ENCODE measurements at regions not wholly inside any gene's neighbourhood (a gene's known extent, or its start where the extent isn't known, plus 50 kb on each side); places are given as distances from the start of the nearest gene placed in this dataset.

DNA sequence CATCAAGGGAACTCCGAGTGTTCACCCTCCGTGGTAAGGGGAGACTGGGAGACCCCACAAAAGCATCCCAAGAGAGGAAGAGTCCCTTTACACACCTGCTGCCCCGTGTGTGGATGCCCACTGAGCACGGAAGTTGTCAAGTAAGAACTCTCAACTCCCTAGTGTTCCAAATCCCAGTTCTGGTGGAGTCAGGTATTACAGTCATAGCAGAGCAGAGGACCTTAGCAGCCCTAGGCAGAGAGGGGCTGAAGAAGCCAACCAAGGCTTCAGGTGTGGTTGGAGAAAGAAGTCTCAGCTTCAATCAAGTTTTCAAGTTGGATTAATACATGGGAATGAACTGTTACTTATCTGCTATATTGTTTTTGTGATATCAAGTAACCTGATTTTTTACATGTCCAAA, 512.5 kb downstream of the RNF144A start:
- TF ChIP-seq CTCF (tag by site-specific recombination; IDR thresholded peaks at IDR 0.05): no peak
- no peak for TF ChIP-seq ZBTB11 (tag by site-specific recombination; conservative IDR thresholded peaks at IDR 0.05; ENCODE audit: low read depth)
- no peak for TF ChIP-seq ZNF24 (tag by site-specific recombination; IDR thresholded peaks at IDR 0.05)
- TF ChIP-seq ATF2 (tag by site-specific recombination; IDR thresholded peaks at IDR 0.05; ENCODE audit: low read depth): no peak
- no peak for TF ChIP-seq PRDM4 (tag by site-specific recombination; IDR thresholded peaks at IDR 0.05)
